Chondrocyte (in vitro differentiated cells): ENCODE measurements at regions not wholly inside any gene's neighbourhood (a gene's known extent, or its start where the extent isn't known, plus 50 kb on each side); places are given as distances from the start of the nearest gene placed in this dataset.
A peak's percentile ranks its signal among the peaks of the same experiment; 100 is the strongest.
"Not testable (repeated sequence)": the region's sequence is repeated elsewhere in the genome, so short reads cannot be mapped to it uniquely, and the experiment has no call there.

ENCODE experiments used
- DNase-seq: peaks from one replicate; pipeline ENCODE4 v3.0.0; 2021; ENCODE audit warnings: mixed read lengths, low spot score
- H3K27ac Mint-ChIP-seq: one replicate; pipeline ENCODE4 v1.8.0; 2021; ENCODE audit warnings: mild to moderate bottlenecking, moderate library complexity, mixed read lengths; ENCODE audit not compliant: unreplicated experiment
- H3K27me3 Mint-ChIP-seq: 2 replicates; pipeline ENCODE4 v1.8.0; 2021; ENCODE audit warnings: low read depth, mixed read lengths
- H3K36me3 Mint-ChIP-seq: 2 replicates; pipeline ENCODE4 v1.8.0; 2021; ENCODE audit warnings: low read depth, mixed read lengths
- H3K4me1 Mint-ChIP-seq: 2 replicates; pipeline ENCODE4 v1.8.0; 2021; ENCODE audit warnings: low read depth, mild to moderate bottlenecking, mixed read lengths
- H3K4me3 Mint-ChIP-seq: one replicate; pipeline ENCODE4 v1.8.0; 2021; ENCODE audit warnings: mild to moderate bottlenecking, moderate library complexity, mixed read lengths; ENCODE audit not compliant: unreplicated experiment
- H3K9me3 Mint-ChIP-seq: 2 replicates; pipeline ENCODE4 v1.8.0; 2021; ENCODE audit warnings: low read depth, mixed read lengths
- TF ChIP-seq, protein P1 (sequence below): fragments of 200-600 bp; sonication (generic); IDR thresholded peaks from 2 replicates; pipeline ENCODE4 v1.5.0; 2021; ENCODE audit warnings: antibody characterized with exemption, mild to moderate bottlenecking, moderate library complexity

DNA sequence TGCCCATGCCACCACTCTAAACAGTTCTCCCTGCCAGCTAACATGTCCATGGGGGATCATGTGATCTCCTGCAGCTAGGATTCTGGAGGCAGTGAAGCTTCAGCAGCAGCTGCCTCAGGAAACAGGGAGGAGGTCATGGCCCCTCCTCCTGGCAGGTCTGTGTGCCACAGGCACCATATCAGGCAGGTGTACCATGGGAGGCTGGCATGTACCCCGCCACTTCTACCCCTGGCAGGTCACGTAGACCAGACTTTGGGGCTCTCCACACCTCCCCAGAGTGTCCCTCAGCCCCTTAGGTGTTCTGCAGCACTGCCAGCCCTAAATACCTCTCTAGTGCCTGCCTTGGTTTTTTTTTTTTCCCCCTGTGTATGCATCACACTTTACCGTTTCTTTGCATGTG is 110.5 kb upstream of the FAM47C start:
- Mint-ChIP-seq H3K27me3 (no peaks in the 10 kb centered on the region), H3K36me3 (no peaks in the 10 kb centered on the region), H3K4me1 (no peaks in the 10 kb centered on the region), H3K9me3 (peaks cover 3% of the 10 kb centered on the region), H3K4me3 (no peak overlapping the region), H3K27ac (no peak overlapping the region)
- no peak for DNase-seq
- TF ChIP-seq, protein P1, sequence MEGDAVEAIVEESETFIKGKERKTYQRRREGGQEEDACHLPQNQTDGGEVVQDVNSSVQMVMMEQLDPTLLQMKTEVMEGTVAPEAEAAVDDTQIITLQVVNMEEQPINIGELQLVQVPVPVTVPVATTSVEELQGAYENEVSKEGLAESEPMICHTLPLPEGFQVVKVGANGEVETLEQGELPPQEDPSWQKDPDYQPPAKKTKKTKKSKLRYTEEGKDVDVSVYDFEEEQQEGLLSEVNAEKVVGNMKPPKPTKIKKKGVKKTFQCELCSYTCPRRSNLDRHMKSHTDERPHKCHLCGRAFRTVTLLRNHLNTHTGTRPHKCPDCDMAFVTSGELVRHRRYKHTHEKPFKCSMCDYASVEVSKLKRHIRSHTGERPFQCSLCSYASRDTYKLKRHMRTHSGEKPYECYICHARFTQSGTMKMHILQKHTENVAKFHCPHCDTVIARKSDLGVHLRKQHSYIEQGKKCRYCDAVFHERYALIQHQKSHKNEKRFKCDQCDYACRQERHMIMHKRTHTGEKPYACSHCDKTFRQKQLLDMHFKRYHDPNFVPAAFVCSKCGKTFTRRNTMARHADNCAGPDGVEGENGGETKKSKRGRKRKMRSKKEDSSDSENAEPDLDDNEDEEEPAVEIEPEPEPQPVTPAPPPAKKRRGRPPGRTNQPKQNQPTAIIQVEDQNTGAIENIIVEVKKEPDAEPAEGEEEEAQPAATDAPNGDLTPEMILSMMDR, result no peak

DNA sequence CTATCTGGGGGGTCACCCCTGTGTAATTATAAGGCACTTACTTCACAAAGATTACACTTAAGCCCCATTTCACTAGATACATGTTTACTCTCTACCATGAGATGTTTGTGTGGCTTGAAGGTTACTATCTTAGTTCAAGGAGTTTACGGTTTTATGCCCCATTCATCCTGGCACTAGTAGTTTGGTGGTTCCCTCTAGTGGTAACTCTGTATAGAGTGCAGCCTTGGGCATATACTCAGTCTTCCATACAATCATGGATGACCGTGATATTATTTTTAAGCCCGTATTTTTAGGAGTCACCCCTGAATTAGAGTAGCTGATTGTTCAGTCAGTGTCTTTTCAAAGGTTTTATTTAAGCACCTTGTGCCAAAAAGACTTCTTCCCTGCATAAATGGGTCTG is 109.9 kb upstream of the FAM47C start:
- Mint-ChIP-seq H3K36me3 (no peaks in the 10 kb centered on the region), H3K9me3 (peaks cover 3% of the 10 kb centered on the region), H3K27ac (no peak overlapping the region), H3K4me1 (no peaks in the 10 kb centered on the region), H3K27me3 (no peaks in the 10 kb centered on the region), H3K4me3 (no peak overlapping the region)
- no peak for DNase-seq
- TF ChIP-seq, protein P1, result peak; percentile 58

DNA sequence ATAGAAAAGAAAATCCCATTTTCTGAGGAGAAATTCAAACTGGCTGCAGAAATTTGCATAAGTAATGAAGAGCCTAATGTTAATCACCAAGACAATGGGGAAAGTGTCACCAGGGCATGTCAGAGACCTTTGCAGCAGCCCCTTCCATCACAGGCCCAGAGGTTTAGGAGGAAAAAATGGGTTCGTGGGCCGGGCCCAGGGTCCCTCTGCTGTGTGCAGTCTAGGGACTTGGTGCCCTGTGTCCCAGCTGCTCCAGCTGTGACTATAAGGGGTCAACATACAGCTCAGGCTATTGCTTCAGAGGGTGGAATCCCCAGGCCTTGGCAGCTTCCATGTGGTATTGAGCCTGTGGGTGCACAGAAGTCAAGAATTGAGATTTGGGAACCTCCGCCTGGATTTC is 103.6 kb upstream of the FAM47C start:
- not testable (repeated sequence) for H3K4me1 Mint-ChIP-seq, DNase-seq, H3K27me3 Mint-ChIP-seq, H3K9me3 Mint-ChIP-seq, H3K4me3 Mint-ChIP-seq, H3K27ac Mint-ChIP-seq, H3K36me3 Mint-ChIP-seq

DNA sequence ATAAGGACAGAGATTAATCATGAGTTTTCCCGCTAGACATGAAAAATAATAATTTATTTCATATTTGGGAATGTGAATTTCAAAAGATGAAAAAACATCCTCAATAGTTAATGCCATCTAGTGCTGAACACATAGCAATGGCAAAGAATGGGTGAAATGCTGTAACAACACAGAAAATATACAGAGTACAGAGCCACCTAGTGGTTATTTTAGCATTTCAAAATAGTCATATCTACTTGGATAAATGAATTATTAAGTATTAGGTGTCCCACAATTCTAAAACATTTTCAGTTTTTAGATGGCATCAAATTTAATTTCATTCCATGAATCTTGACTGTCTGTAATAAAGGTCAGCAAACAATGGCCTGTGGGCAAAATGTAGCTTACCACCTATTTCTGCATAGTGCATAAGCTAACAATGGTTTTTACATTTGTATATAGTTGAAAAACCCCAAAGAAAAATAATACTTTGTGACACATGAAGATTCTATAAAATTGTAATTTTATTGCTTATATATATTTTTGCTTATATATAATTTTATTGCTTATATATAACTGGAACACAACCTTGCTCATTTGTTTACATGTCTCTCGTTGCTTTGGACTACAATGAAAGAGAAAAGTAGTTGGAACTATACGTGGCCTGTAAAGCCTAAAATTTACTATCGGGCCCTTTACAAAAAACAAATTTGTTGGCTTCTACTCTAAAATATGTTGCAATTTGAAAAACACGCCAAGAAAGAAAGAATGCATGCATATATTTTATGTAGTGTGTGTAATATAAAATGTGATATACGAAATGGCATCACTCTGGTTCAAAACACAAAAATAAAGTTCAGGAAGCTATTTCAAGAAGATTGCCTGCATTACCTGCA is 99.1 kb upstream of the FAM47C start:
- Mint-ChIP-seq H3K4me1 (no peaks in the 10 kb centered on the region), H3K27me3 (no peaks in the 10 kb centered on the region), H3K4me3 (no peak overlapping the region), H3K9me3 (peaks cover 5% of the 10 kb centered on the region), H3K27ac (no peak overlapping the region), H3K36me3 (no peaks in the 10 kb centered on the region)
- DNase-seq, result no peak
- TF ChIP-seq, protein P1, result peak; percentile 85

DNA sequence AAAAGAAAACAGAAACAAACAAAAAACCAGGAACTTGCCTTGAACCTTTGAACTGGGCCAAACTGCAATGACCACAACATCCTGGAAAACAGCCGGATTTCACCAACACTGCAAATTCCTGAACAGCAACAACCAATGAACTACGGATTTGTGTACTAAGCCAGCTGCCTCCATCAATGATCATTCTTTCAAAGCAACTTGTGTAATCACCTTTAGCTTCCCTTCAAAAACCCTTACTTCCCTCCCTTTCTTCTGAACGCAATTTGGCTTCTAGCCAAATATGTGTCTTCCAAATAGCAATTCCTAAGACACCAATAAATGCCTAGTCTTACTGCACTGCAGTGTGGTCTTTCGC is 98.5 kb upstream of the FAM47C start:
- no peaks in the 10 kb centered on the region for H3K9me3 Mint-ChIP-seq
- H3K27me3 Mint-ChIP-seq, result no peaks in the 10 kb centered on the region
- H3K36me3 Mint-ChIP-seq, result no peaks in the 10 kb centered on the region
- TF ChIP-seq, protein P1, result no peak
- no peak for DNase-seq
- no peak overlapping the region for H3K27ac Mint-ChIP-seq
- H3K4me1 Mint-ChIP-seq, result no peaks in the 10 kb centered on the region
- no peak overlapping the region for H3K4me3 Mint-ChIP-seq

DNA sequence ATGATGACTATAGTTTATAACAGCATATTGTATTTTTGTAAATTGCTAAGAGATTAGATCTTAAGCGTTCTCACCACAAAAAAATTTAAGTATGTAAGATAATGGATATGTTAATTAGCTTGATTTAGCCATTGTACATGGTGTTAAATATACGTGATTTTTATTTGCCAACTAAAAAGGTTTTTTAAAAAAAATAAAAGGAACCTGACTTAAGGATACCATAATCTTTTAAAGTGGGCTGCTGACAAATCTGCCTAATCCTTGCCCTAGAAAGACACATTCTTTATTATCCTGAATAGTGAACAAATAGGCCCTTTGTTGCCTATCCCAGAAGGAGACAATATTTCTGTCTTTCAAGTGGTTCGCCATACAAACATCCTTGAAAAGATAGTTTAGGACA is 94.6 kb upstream of the FAM47C start:
- Mint-ChIP-seq H3K36me3 (no peaks in the 10 kb centered on the region), H3K27me3 (no peaks in the 10 kb centered on the region), H3K4me1 (no peaks in the 10 kb centered on the region), H3K9me3 (peaks cover 2% of the 10 kb centered on the region), H3K4me3 (no peak overlapping the region), H3K27ac (no peak overlapping the region)
- DNase-seq, result no peak
- TF ChIP-seq, protein P1, result no peak
